ENCODE measurements at regions not wholly inside any gene's neighbourhood (a gene's known extent, or its start where the extent isn't known, plus 50 kb on each side); places are given as distances from the start of the nearest gene placed in this dataset.

- TF ChIP-seq CTCF (IDR thresholded peaks at IDR 0.05) (no peak), POLR2A (IDR thresholded peaks at IDR 0.05) (no peak)
Measured at GRCh38 chr2:17166506-17166905, 351.7 kb downstream of the RAD51AP2 start.
